ENCODE measurements at regions not wholly inside any gene's neighbourhood (a gene's known extent, or its start where the extent isn't known, plus 50 kb on each side); places are given as distances from the start of the nearest gene placed in this dataset.

GRCh38 chr11:71109186-71109585, 143.2 kb downstream of the SHANK2 start:
- TF ChIP-seq CTCF (IDR thresholded peaks at IDR 0.05; ENCODE audit: low read depth, low read length, missing input control) (no peak), GABPA (IDR thresholded peaks at IDR 0.05 in 1 of 2, conservative IDR thresholded peaks at IDR 0.05 in 1 of 2) (no peak), FOXA1 (IDR thresholded peaks at IDR 0.05) (no peak), JUND (IDR thresholded peaks at IDR 0.05) (no peak), REST (IDR thresholded peaks at IDR 0.05) (no peak), ATF3 (IDR thresholded peaks at IDR 0.05) (no peak), TAF1 (conservative IDR thresholded peaks at IDR 0.05) (no peak), YY1 (IDR thresholded peaks at IDR 0.05) (no peak)

Data from liver (tissue), 3 donors.